K562 (cell line): ENCODE measurements at regions not wholly inside any gene's neighbourhood (a gene's known extent, or its start where the extent isn't known, plus 50 kb on each side); places are given as distances from the start of the nearest gene placed in this dataset.

Source experiments
- ATAC-seq: fragments of 200-7000 bp; cut with Tn5 transposase; 3 replicates; pipeline ENCODE4 v1.9.1; 2020; ENCODE audit warnings: moderate library complexity
- BruUV-seq: library from RNA; stranded (reverse); fragments of 400-500 nt; replicated peaks from 2 replicates; lab custom pipeline; 2021; lab: Mats Ljungman, UMichigan
- CTCF ChIA-PET: fragments of 300-600 bp; formaldehyde crosslinking; extraction: SDS; loops from one replicate; lab custom pipeline; 2021; ENCODE audit warnings: low intra/inter-chr PET ratio; lab: Yijun Ruan, JAX
- POLR2A ChIA-PET: fragments of 300-600, 350-650 bp; sonication (Branson Sonifier 250); formaldehyde crosslinking; extraction: SDS; loops from one replicate; lab custom pipeline; 2021; ENCODE audit warnings: antibody characterized with exemption, inconsistent platforms; lab: Yijun Ruan, JAX
- DNase-seq, 4 experiments: peaks; one replicate each; pipeline versions ENCODE4 v3.0.0 to v3.0.0-alpha.2; 2011 to 2018; ENCODE audit warnings: low spot score in 3 of 4, mixed read lengths in 3 of 4; ENCODE audit errors: extremely low read depth in 1 of 4
- FAIRE-seq: peaks from 2 replicates; lab custom pipeline; 2011; peaks lifted over from hg19 to GRCh38; lab: Jason Lieb, UNC
- H2AFZ ChIP-seq: 2 replicates; pipeline ENCODE4 v1.6.0; 2011; ENCODE audit warnings: low read depth, low read length, control low read depth, inconsistent platforms
- H3K27ac ChIP-seq: fragments of 200-600 bp; 3 replicates; pipeline ENCODE4 v1.8.0; 2011; ENCODE audit warnings: low read depth, mild to moderate bottlenecking, control low read depth, inconsistent platforms, low read length, moderate library complexity, mixed read lengths; ENCODE audit errors: extremely low read depth
- H3K27me3 ChIP-seq, 2 experiments: fragments of 300-600 bp in 1 of 2; 2 replicates in 1 of 2; 3 replicates in 1 of 2; pipeline versions ENCODE4 v1.6.0 to v1.8.0; 2011; ENCODE audit warnings: inconsistent platforms in 2 of 2, low read length in 2 of 2, mild to moderate bottlenecking in 1 of 2, mixed read lengths in 1 of 2, moderate library complexity in 1 of 2; ENCODE audit not compliant: control insufficient read depth in 2 of 2, insufficient read depth in 2 of 2
- H3K36me3 ChIP-seq: fragments of 300-600 bp; 3 replicates; pipeline ENCODE4 v1.8.0; 2011; ENCODE audit warnings: mild to moderate bottlenecking, low read length, inconsistent platforms; ENCODE audit not compliant: control insufficient read depth, insufficient read depth
- H3K4me1 ChIP-seq, 2 experiments: fragments of 200-600 bp in 1 of 2; replicated peaks in 1 of 2; 2 replicates in 1 of 2; 3 replicates in 1 of 2; pipeline versions ENCODE4 v1.5.1 to v1.8.0; 2011; ENCODE audit warnings: inconsistent platforms in 2 of 2, low read length in 2 of 2, mild to moderate bottlenecking in 1 of 2, mixed read lengths in 1 of 2, moderate library complexity in 1 of 2; ENCODE audit not compliant: control insufficient read depth in 2 of 2, insufficient read depth in 2 of 2
- H3K4me2 ChIP-seq: 2 replicates; pipeline ENCODE4 v1.6.1; 2011; ENCODE audit warnings: low read length, control low read depth, inconsistent platforms, mixed read lengths; ENCODE audit not compliant: insufficient read depth
- H3K4me3 ChIP-seq: fragments of 200-600 bp; sonication (generic), shearing (Covaris generic); 2 replicates; pipeline ENCODE4 v1.5.1; 2016; ENCODE audit warnings: control low read depth, inconsistent platforms
- H3K79me2 ChIP-seq: fragments of 200-600 bp; 3 replicates; pipeline ENCODE4 v1.8.0; 2011; ENCODE audit warnings: low read length, inconsistent platforms; ENCODE audit not compliant: control insufficient read depth, insufficient read depth
- H3K9ac ChIP-seq, 2 experiments: 2 replicates each; pipeline versions ENCODE4 v1.6.0 to v1.6.1; 2011; ENCODE audit warnings: low read depth in 2 of 2, low read length in 2 of 2, control low read depth in 1 of 2, inconsistent platforms in 1 of 2, mild to moderate bottlenecking in 1 of 2, mixed read lengths in 1 of 2; ENCODE audit not compliant: insufficient read depth in 1 of 2
- H3K9me1 ChIP-seq: one replicate; pipeline ENCODE4 v1.6.0; 2011; ENCODE audit warnings: inconsistent platforms, mild to moderate bottlenecking, low read length, moderate library complexity; ENCODE audit not compliant: control insufficient read depth, insufficient read depth
- H3K9me3 ChIP-seq: replicated peaks from 2 replicates; pipeline ENCODE4 v1.5.1; 2011; ENCODE audit warnings: low read depth, low read length, inconsistent platforms; ENCODE audit not compliant: control insufficient read depth, insufficient read depth
- H4K20me1 ChIP-seq: replicated peaks from 2 replicates; pipeline ENCODE4 v1.6.1; 2011; ENCODE audit warnings: low read length, inconsistent platforms, mixed read lengths; ENCODE audit not compliant: control insufficient read depth, insufficient read depth
- E2F1 ChIP-seq: sonication (generic); formaldehyde crosslinking; IDR thresholded peaks from 2 replicates; pipeline ENCODE4 v1.8.1; 2023; ENCODE audit warnings: mild to moderate bottlenecking, missing genetic modification reagents, moderate library complexity
- RNF2 ChIP-seq: sonication (generic); IDR thresholded peaks from 2 replicates; pipeline ENCODE4 v1.6.1; 2016
- USF2 ChIP-seq: sonication (generic); formaldehyde crosslinking; IDR thresholded peaks from 2 replicates; pipeline ENCODE4 v1.5.0; 2020; ENCODE audit warnings: missing genetic modification reagents
- WGBS: fragments of 100-300 bp; shearing (Covaris generic); methylation state at CpG from one replicate; pipeline ENCODE4 v1.1.6; 2016; ENCODE audit warnings: low coverage, mixed read lengths; ENCODE audit not compliant: insufficient coverage; ENCODE audit errors: missing lambda C conversion rate; 5-methylcytosine and 5-hydroxymethylcytosine counted together
- in situ Hi-C: fragments of 300-500 bp; cut with MboI; formaldehyde crosslinking; loops from 4 replicates; pipeline ENCODE4 v1.15.0; 2018; ENCODE audit warnings: inconsistent platforms, mixed read lengths
- intact Hi-C: fragments of 100-400 bp; cut with micrococcal nuclease; formaldehyde crosslinking; loops from 2 replicates; pipeline ENCODE4 v1.14.2; 2022
- TF ChIP-seq, protein P1 (sequence below): fragments of 450-650 bp; conservative IDR thresholded peaks from 2 replicates; pipeline ENCODE4 v1.6.1; 2016; ENCODE audit warnings: missing genetic modification characterization, low read depth, mild to moderate bottlenecking, control low read depth, missing compliant biosample characterization

DNA sequence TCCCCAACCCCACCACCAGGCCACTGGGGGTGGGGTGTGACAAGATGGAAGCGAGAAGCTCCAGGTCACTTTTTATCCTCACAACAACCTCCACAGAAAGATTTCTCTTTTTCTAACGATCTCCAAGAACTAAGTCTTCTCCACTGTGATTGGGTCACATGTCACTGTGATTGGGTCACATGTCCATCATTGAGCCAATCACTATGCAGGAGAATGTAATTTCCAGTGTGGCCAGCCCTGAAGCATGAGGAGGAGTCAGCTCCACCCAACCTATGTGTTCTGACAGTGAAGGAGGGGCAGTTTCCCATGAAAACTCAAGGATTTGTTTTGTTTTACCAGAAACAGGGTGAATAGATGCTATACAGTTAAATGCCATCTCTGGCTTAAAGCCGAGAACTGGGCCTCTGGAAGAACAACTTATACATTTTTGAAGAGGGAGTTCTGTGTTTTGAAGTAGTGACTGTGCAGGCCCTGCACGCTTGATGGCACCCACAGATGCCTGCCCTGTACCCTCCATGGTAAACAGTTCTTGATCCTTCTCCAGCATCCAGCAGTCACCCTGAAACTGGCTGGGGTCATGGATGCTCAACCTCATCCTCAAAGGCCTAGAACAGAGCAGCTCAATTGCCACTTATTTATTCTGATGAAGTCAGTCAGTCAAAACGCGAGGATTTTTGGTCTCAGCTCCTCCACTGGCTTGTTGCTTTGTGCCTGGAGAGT is 180.4 kb upstream of the BMP4 start:
- 0% methylated on average over 3 of the region's 6 CpGs for WGBS
- H2AFZ ChIP-seq = no peak overlapping the region
- no peak overlapping the region for H3K4me3 ChIP-seq
- H4K20me1 ChIP-seq = no peaks in the 10 kb centered on the region
- H3K27me3 ChIP-seq = no peaks in the 10 kb centered on the region
- H3K4me2 ChIP-seq = no peak overlapping the region
- H3K79me2 ChIP-seq = no peaks in the 10 kb centered on the region
- ChIA-PET CTCF (no interaction called here), POLR2A (no interaction called here)
- H3K9me3 ChIP-seq = no peaks in the 10 kb centered on the region
- DNase-seq = no peak
- no peaks in the 10 kb centered on the region for H3K4me1 ChIP-seq
- TF ChIP-seq USF2 (peak; percentile 5; the same call in 1 of the 2 replicates), RNF2 (no peak), E2F1 (no peak)
- TF ChIP-seq, protein P1, sequence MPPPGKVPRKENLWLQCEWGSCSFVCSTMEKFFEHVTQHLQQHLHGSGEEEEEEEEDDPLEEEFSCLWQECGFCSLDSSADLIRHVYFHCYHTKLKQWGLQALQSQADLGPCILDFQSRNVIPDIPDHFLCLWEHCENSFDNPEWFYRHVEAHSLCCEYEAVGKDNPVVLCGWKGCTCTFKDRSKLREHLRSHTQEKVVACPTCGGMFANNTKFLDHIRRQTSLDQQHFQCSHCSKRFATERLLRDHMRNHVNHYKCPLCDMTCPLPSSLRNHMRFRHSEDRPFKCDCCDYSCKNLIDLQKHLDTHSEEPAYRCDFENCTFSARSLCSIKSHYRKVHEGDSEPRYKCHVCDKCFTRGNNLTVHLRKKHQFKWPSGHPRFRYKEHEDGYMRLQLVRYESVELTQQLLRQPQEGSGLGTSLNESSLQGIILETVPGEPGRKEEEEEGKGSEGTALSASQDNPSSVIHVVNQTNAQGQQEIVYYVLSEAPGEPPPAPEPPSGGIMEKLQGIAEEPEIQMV = no peak
- no peak overlapping the region for H3K9ac ChIP-seq
- H3K27ac ChIP-seq = no peak overlapping the region
- in situ Hi-C loops = no loop called here
- ATAC-seq = no peak
- no peaks in the 10 kb centered on the region for H3K9me1 ChIP-seq
- BruUV-seq = no TSS peak
- H3K36me3 ChIP-seq = no peaks in the 10 kb centered on the region
- FAIRE-seq = no peak
- intact Hi-C loops = no loop called here
